ENCODE measurements at regions not wholly inside any gene's neighbourhood (a gene's known extent, or its start where the extent isn't known, plus 50 kb on each side); places are given as distances from the start of the nearest gene placed in this dataset.

GRCh38 chr14:50001151-50001998 lies 108.5 kb downstream of the ARF6 start:
- Histone ChIP-seq H3K9me3 (ENCODE audit: insufficient read depth, low read depth, low read length) (no peaks in the 10 kb centered on the region), H3K9ac (ENCODE audit: low read length) (peak overlapping the region; percentile 78), H3K4me3 (ENCODE audit: insufficient read depth, low read depth, low read length) (peak overlapping the region; percentile 9), H2AFZ (ENCODE audit: low read depth, low read length) (peak overlapping the region; percentile 51), H3K36me3 (ENCODE audit: insufficient read depth, low read length) (no peaks in the 10 kb centered on the region), H4K20me1 (ENCODE audit: insufficient read depth, low read length) (no peaks in the 10 kb centered on the region), H3K4me2 (ENCODE audit: low read length) (peak overlapping the region; percentile 80), H3K27ac (ENCODE audit: low read depth, low read length) (peak overlapping the region; percentile 96), H3K4me1 (ENCODE audit: insufficient read depth, low read length) (peaks cover 51% of the 10 kb centered on the region), H3K79me2 (ENCODE audit: insufficient read depth, low read length) (no peaks in the 10 kb centered on the region), H3K27me3 (ENCODE audit: insufficient read depth, low read length) (no peaks in the 10 kb centered on the region)
- H3K27ac Mint-ChIP-seq (ENCODE audit: unreplicated experiment), result peak overlapping the region; percentile 81
- FAIRE-seq, result no peak
- H3K4me1 Mint-ChIP-seq (ENCODE audit: low read depth, unreplicated experiment), result peaks cover 37% of the 10 kb centered on the region
- peaks cover 15% of the 10 kb centered on the region for H3K27me3 Mint-ChIP-seq (ENCODE audit: low read depth, unreplicated experiment)
- peak; percentile 97 for DNase-seq (ENCODE audit: low read depth)
- no peaks in the 10 kb centered on the region for H3K36me3 Mint-ChIP-seq (ENCODE audit: low read depth, unreplicated experiment)
- H3K9me3 Mint-ChIP-seq (ENCODE audit: unreplicated experiment), result no peaks in the 10 kb centered on the region
- H3K4me3 Mint-ChIP-seq (ENCODE audit: unreplicated experiment), result no peak overlapping the region
- TF ChIP-seq CTCF (IDR thresholded peaks at IDR 0.05; ENCODE audit: insufficient read depth, low read depth, low read length) (no peak), EZH2 (IDR thresholded peaks at IDR 0.05; ENCODE audit: insufficient read depth, low read length) (no peak)

GRCh38 chr14:50001999-50002925 lies 109.4 kb downstream of the ARF6 start:
- H3K4me1 ChIP-seq (ENCODE audit: insufficient read depth, low read length), result peaks cover 51% of the 10 kb centered on the region
- Mint-ChIP-seq H3K9me3 (ENCODE audit: unreplicated experiment) (no peaks in the 10 kb centered on the region), H3K27me3 (ENCODE audit: low read depth, unreplicated experiment) (peaks cover 17% of the 10 kb centered on the region), H3K36me3 (ENCODE audit: low read depth, unreplicated experiment) (no peaks in the 10 kb centered on the region), H3K27ac (ENCODE audit: unreplicated experiment) (peak overlapping the region; percentile 79), H3K4me3 (ENCODE audit: unreplicated experiment) (peak overlapping the region; percentile 56), H3K4me1 (ENCODE audit: low read depth, unreplicated experiment) (peaks cover 37% of the 10 kb centered on the region)
- FAIRE-seq (no peak), DNase-seq (ENCODE audit: low read depth) (no peak)
- peak overlapping the region; percentile 67 for H3K9ac ChIP-seq (ENCODE audit: low read length)
- H3K27ac ChIP-seq (ENCODE audit: low read depth, low read length), result peak overlapping the region; percentile 96
- no peaks in the 10 kb centered on the region for H3K27me3 ChIP-seq (ENCODE audit: insufficient read depth, low read length)
- no peak for TF ChIP-seq EZH2 (IDR thresholded peaks at IDR 0.05; ENCODE audit: insufficient read depth, low read length)
- TF ChIP-seq CTCF (IDR thresholded peaks at IDR 0.05; ENCODE audit: insufficient read depth, low read depth, low read length), result no peak
- peak overlapping the region; percentile 47 for H3K4me3 ChIP-seq (ENCODE audit: insufficient read depth, low read depth, low read length)
- H3K79me2 ChIP-seq (ENCODE audit: insufficient read depth, low read length), result no peaks in the 10 kb centered on the region
- peak overlapping the region; percentile 89 for H3K4me2 ChIP-seq (ENCODE audit: low read length)
- peak overlapping the region; percentile 57 for H2AFZ ChIP-seq (ENCODE audit: low read depth, low read length)
- H4K20me1 ChIP-seq (ENCODE audit: insufficient read depth, low read length), result no peaks in the 10 kb centered on the region
- H3K36me3 ChIP-seq (ENCODE audit: insufficient read depth, low read length), result no peaks in the 10 kb centered on the region
- H3K9me3 ChIP-seq (ENCODE audit: insufficient read depth, low read depth, low read length), result no peaks in the 10 kb centered on the region

Measured in astrocyte (in vitro differentiated cells and primary cell).